Fibroblast of skin of right quadriceps (primary cell): ENCODE measurements at regions not wholly inside any gene's neighbourhood (a gene's known extent, or its start where the extent isn't known, plus 50 kb on each side); places are given as distances from the start of the nearest gene placed in this dataset.
A peak's percentile ranks its signal among the peaks of the same experiment; 100 is the strongest.

Source experiments
- DNase-seq: peaks from one replicate; pipeline ENCODE4 v3.0.0-alpha.2; 2013

DNA sequence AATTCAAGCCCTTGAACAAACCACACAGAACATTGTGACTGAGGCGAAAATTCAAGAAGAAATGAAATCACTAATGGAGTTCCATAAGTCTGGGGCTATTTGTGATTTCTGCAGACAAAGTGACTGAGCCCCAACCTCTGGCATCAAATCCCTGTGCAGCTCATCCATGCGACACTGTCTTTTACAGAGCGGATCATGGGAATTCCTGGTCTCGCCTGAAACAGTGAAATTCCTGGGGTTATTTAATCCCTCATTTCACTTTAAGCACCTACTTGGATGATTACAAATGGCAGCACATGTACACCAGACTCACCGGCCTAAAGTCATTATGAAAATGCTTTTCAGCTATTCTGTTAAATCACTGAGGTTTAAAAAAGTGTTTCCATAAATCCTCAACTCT is 102.4 kb upstream of the CDH4 start:
- DNase-seq, result no peak

DNA sequence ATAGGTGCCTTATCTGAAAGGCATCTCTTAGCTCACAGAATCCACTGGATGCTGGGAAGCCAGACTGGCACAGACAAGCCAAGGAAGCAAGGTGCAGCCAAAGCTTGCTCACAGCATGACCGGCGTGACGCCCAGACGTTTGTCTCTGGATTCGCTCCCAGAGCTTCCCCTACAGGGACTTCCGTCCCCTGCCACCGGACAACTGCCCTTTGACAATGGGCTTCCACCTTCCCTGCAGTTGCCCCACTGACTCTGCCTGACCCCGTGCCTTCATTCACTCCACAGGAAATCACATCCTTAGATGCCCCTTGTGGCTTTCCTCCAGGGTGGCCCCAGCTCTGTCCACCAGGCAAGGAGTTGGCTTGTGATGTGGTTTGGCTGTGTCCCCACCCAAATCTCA is 94.8 kb upstream of the CDH4 start:
- DNase-seq, result no peak

DNA sequence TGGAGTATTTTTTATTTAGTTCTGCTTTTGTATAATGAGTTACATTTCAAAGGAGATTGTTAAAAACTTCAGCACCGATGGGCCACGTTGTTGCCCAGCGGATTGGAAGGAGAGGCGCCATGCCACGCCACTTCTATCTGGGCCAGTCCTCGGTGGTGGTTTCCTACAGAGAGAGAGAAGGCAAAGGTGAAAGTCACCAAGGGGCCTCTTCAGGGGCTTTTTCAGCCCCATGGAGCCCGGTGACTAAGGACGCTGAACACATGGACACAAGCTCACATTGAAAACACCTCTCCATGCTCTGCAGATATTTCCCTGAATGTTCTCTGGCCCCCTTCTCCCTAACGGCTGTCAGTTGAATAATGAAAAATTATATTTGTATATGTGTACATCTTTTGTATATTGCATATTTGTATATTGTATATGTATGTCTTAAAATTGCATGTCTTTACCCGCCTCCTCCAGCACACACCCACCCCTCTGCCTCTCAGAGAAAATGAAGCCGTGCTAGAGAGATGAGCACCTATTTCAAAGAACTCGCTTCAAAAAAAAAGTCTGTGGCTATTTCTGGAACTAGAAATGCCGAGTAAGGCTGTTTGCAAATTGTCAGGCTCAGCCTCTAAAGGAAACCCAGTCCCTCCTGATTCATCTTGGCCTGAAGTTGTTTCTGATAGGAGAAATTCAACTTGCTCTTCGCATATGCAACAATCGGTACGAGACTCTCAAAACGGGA is 91.9 kb upstream of the CDH4 start:
- no peak for DNase-seq

DNA sequence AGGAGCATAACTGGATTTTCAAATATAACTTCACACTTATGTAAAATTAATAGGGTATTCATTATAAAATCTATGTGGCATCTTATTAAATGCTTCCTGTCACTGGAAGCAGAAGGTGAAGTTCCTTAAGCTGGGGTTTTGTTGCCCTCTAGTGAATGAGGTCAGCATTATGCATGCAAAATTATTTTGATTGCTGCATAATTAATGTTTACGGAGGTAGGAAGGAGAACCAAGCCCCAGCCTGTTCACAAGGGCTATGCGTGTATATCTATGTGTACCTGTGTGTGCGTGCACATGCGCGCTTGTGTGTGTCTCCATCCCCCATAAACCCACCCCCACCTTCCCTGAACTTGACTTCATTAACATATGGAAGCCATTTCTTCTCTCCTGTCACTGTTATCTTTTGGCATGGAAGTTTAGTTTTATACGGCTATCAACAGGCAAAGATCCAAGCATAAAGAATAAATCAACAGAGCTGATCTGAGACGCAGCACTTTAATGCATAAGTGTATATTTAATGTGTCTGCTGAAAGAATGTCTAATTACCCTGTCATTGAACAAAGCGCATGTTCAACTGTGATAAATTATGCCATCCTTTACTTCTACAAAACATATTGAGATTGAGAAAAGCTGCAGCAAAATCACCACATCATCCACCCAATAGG is 90.2 kb upstream of the CDH4 start:
- DNase-seq, result no peak

- no peak for DNase-seq
Observed at GRCh38 chr20:61162451-61162850, 89.6 kb upstream of the CDH4 start.

DNA sequence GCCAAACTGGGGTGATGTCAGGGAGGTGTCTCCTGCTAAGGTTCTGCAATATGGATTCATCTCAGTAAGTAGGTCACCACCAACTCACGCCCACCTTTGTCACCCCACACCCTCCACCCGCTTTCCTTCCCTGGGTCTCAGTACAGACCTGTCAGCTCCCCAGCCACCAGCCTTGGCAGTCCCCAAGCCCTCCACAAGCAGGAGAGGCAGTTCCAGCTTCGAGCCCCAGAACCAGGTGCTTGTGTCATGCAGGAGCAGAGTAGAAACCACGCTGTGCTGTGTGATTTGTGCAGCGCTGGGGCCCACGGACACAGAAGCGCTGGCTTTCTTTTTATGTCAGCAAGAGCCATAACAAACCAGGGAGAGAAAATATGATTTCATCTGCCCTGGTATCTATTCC is 89.0 kb upstream of the CDH4 start:
- no peak for DNase-seq

GRCh38 chr20:61166324-61166723 is 85.7 kb upstream of the CDH4 start:
- DNase-seq, result peak; percentile 60

GRCh38 chr20:61168605-61169004 is 83.5 kb upstream of the CDH4 start:
- DNase-seq, result no peak

DNA sequence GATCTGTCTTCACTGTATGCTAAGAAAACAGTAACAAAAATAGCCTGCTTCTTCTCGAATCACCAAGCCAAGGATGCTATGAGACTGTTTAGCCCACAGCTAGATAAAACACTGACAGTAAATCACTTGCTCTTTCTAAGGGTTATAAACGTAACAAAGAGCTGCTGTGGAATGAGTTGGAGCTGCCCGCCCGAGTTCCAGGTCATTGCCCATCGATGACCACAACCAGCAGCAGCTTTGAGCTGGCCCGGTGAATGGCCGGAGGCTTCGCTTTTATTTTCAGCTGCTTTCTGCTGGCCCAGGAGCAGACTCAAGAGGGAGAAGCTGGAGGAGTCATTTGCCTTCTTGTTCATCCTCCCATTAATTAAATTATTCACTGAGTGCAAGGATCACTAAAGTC is 82.2 kb upstream of the CDH4 start:
- DNase-seq, result no peak

GRCh38 chr20:61170496-61171320 is 81.4 kb upstream of the CDH4 start:
- no peak for DNase-seq

GRCh38 chr20:61173267-61173666 is 78.8 kb upstream of the CDH4 start:
- no peak for DNase-seq

DNA sequence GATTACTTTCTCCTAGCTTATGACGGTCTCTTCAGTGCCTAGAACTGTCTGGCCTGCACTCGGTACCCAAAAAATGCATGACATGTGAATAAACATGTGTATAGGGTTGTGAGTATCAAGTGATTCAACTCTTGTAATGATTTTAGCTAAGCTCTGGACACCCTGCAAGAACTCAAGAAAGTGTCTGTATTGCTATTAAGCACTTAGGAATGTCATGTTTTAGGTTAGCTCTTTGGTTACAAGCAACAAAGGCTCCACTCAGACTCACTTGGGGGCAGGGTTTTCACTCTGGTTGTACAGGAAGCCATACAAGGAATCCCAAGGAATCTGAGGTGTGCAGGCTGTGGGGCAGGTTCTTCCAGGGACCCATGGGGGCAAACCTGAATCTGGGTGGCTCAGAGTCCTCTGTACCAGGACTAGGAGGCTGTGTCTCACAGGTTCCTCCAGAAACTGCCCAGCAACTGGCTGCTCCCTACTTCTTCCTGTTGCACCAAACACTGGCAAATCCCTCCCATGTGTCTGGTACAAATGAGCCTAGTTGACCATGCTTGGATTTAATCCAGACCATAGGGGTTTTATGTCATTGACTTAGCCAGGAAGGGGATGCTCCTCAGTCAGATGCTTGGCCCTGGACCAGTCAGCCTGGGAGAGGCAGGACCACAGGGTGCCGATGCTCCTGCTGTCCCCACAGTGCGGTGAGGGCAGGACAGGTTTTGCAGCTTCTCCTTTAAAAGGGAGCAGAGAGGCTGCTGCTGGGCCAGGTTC is 77.9 kb upstream of the CDH4 start:
- peak; percentile 79 for DNase-seq

- DNase-seq, result no peak
Observed at GRCh38 chr20:61176874-61177273, 75.2 kb upstream of the CDH4 start.

- DNase-seq, result no peak
Observed at GRCh38 chr20:61178551-61179071, 73.5 kb upstream of the CDH4 start.

DNA sequence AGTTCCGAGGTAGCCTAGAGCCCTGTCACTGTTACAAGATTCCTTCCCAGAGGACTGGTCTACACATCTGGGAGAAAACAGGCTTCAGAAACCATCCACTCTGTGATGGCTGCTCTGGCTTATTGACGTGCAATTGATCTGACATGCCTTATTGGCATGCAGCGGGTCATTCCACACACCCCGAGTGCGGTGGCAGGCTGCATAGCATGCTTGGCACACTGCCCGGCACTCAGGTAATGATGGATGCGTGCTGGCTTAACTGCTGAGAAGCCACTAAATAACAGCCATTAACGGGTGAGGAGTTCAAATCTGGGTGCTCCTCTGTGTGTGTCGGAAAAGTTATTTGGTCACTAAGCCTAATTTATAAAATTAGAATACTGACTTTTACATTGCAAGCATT is 67.9 kb upstream of the CDH4 start:
- no peak for DNase-seq

GRCh38 chr20:61185181-61185580 is 66.9 kb upstream of the CDH4 start:
- no peak for DNase-seq

- DNase-seq, result peak; percentile 98
Observed at GRCh38 chr20:61185841-61186601, 66.0 kb upstream of the CDH4 start.

DNA sequence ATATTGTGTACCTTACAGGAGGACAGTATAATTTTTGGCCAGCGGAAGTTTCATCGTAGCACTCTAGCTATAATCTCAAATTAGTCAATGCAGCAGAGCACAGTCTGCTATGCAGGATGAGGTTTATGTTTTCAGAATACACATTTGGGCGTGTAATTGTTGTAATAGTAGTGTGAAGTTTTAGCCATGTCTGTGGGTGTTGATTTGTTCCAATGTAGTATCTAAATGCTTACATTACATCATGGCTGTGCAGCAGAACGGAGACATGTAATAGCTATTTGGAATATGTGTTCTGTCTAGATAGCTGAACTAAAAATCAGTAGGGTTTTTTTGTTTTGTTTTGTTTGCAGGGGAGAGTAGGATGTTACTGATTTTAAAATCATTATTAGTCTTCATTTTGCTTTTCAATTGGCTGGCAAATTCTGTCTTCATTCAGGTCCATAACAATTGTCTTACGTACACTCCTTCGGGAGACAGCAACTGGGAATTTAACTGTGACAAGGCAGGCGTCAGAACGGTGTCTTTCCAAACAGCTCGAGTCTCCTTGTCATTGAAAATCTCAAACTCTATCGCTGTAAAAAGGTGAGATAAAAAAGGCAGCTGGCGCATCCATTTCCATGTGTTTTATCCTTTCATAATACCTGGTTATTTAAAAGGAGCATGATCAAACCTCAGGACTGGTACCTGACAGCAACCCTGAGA is 65.1 kb upstream of the CDH4 start:
- DNase-seq, result peak; percentile 48

- no peak for DNase-seq
Observed at GRCh38 chr20:61189534-61189933, 62.5 kb upstream of the CDH4 start.

DNA sequence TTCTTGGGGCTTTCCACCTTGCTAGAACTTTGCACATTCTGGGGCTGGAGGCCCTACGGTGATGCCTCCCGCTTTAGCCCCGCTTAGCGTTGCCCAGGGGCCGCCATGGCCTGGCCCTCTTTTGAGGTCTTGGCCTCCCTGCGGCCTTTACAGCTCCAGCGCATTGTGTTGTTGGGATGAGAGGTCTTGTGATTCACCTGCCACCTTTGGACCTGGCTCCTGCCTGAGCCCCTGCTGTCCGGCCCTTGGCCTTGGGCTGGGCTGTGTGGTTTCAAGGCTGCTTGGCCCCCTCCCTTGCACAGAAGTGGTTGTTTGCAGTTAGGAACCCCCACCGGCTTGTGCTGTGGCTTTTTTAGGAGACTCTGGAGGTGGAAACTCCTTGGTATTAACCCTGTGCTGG is 61.0 kb upstream of the CDH4 start:
- DNase-seq, result no peak

GRCh38 chr20:61192337-61192950 is 59.6 kb upstream of the CDH4 start:
- DNase-seq, result no peak
